H1 (cell line): ENCODE measurements at regions not wholly inside any gene's neighbourhood (a gene's known extent, or its start where the extent isn't known, plus 50 kb on each side); places are given as distances from the start of the nearest gene placed in this dataset.

Source experiments
- CTCF ChIA-PET: fragments of 300-600 bp; sonication (Branson Sonifier 250); formaldehyde crosslinking; loops from one replicate; lab custom pipeline; 2021; ENCODE audit not compliant: partially characterized antibody; lab: Charles Lee
- POLR2A ChIA-PET: fragments of 300-600 bp; sonication (Branson Sonifier 250); formaldehyde crosslinking; loops from one replicate; lab custom pipeline; 2021; ENCODE audit warnings: inconsistent platforms; ENCODE audit not compliant: partially characterized antibody; lab: Charles Lee
- DNase-seq, 2 experiments: peaks; one replicate each; pipeline versions ENCODE4 v3.0.0 to v3.0.0-alpha.2; 2010 to 2022; ENCODE audit warnings: low spot score in 2 of 2, low read depth in 1 of 2, mixed read lengths in 1 of 2
- FAIRE-seq: peaks from 2 replicates; lab custom pipeline; 2011; peaks lifted over from hg19 to GRCh38; lab: Jason Lieb, UNC
- H2AFZ ChIP-seq: 2 replicates; pipeline ENCODE4 v1.8.1; 2012; ENCODE audit warnings: low read length, inconsistent platforms
- H2AK5ac ChIP-seq: 2 replicates; pipeline ENCODE4 v1.6.1; 2013; ENCODE audit warnings: low read depth, low read length
- H2BK120ac ChIP-seq: replicated peaks from 2 replicates; pipeline ENCODE3; 2013; ENCODE audit warnings: low read depth, low read length, inconsistent platforms
- H2BK12ac ChIP-seq: 2 replicates; pipeline ENCODE4 v1.6.1; 2013; ENCODE audit warnings: low read depth, low read length
- H2BK15ac ChIP-seq: 2 replicates; pipeline ENCODE4 v1.6.1; 2013; ENCODE audit warnings: low read length
- H2BK20ac ChIP-seq: 2 replicates; pipeline ENCODE4 v1.6.1; 2013; ENCODE audit warnings: low read length
- H2BK5ac ChIP-seq: 2 replicates; pipeline ENCODE4 v1.6.1; 2013; ENCODE audit warnings: low read depth, low read length
- H3K14ac ChIP-seq: 2 replicates; pipeline ENCODE4 v1.6.1; 2013; ENCODE audit warnings: inconsistent platforms; ENCODE audit not compliant: insufficient read length
- H3K18ac ChIP-seq: 2 replicates; pipeline ENCODE4 v1.6.1; 2013; ENCODE audit warnings: low read length; ENCODE audit errors: extremely low read depth
- H3K23ac ChIP-seq: 2 replicates; pipeline ENCODE4 v1.6.1; 2013; ENCODE audit warnings: inconsistent platforms; ENCODE audit not compliant: insufficient read length
- H3K23me2 ChIP-seq: 2 replicates; pipeline ENCODE4 v1.6.1; 2013; ENCODE audit warnings: low read depth, low read length
- H3K27ac ChIP-seq: 2 replicates; pipeline ENCODE4 v1.6.1; 2011; ENCODE audit warnings: low read depth, low read length, inconsistent platforms
- H3K27me3 ChIP-seq, 4 experiments: replicated peaks in 1 of 4; 1 replicate in 1 of 4; 2 replicates in 3 of 4; pipeline versions ENCODE4 v1.6.1 to v1.8.1; 2011 to 2013; ENCODE audit warnings: low read length in 3 of 4, mild to moderate bottlenecking in 3 of 4, inconsistent platforms in 2 of 4, mixed read lengths in 2 of 4, moderate library complexity in 1 of 4; ENCODE audit not compliant: control insufficient read depth in 3 of 4, insufficient read depth in 3 of 4; ENCODE audit errors: extremely low read depth in 1 of 4
- H3K36me3 ChIP-seq, 4 experiments: 2 replicates each; pipeline versions ENCODE4 v1.6.1 to v1.8.1; 2011 to 2013; ENCODE audit warnings: mild to moderate bottlenecking in 4 of 4, low read length in 3 of 4, moderate library complexity in 2 of 4, control low read depth in 1 of 4, inconsistent platforms in 1 of 4; ENCODE audit not compliant: insufficient read depth in 4 of 4, control insufficient read depth in 2 of 4
- H3K4ac ChIP-seq: replicated peaks from 2 replicates; pipeline ENCODE3; 2013; ENCODE audit warnings: low read length, low read depth, mixed read lengths, inconsistent platforms; ENCODE audit not compliant: insufficient read length
- H3K4me1 ChIP-seq, 4 experiments: replicated peaks in 1 of 4; 1 replicate in 1 of 4; 2 replicates in 3 of 4; pipeline versions ENCODE4 v1.6.1 to v1.8.1; 2011 to 2013; ENCODE audit warnings: low read length in 3 of 4, inconsistent platforms in 2 of 4, mixed read lengths in 1 of 4; ENCODE audit not compliant: insufficient read depth in 4 of 4, control insufficient read depth in 3 of 4
- H3K4me2 ChIP-seq, 2 experiments: 2 replicates each; pipeline versions ENCODE4 v1.6.1 to v1.8.1; 2011 to 2013; ENCODE audit warnings: low read depth in 2 of 2, low read length in 2 of 2, control low read depth in 1 of 2, inconsistent platforms in 1 of 2, mild to moderate bottlenecking in 1 of 2; ENCODE audit not compliant: insufficient read depth in 1 of 2
- H3K4me3 ChIP-seq, 4 experiments: fragments of 200-600, 300-600 bp in 1 of 4; sonication (generic), shearing (Covaris generic), sonication (Bioruptor Twin) in 1 of 4; 2 replicates each; pipeline versions ENCODE4 v1.5.1 to v1.8.1; 2011 to 2016; ENCODE audit warnings: low read length in 4 of 4, low read depth in 3 of 4, control low read depth in 2 of 4, inconsistent platforms in 2 of 4, mild to moderate bottlenecking in 2 of 4, mixed read lengths in 1 of 4, moderate library complexity in 1 of 4; ENCODE audit not compliant: insufficient read depth in 2 of 4; ENCODE audit errors: extremely low read depth in 1 of 4
- H3K56ac ChIP-seq: replicated peaks from 2 replicates; pipeline ENCODE3; 2013; ENCODE audit warnings: low read depth, mild to moderate bottlenecking, mixed read lengths, low read length, inconsistent platforms; ENCODE audit not compliant: insufficient read length
- H3K79me1 ChIP-seq: 2 replicates; pipeline ENCODE4 v1.6.1; 2013; ENCODE audit warnings: low read depth, low read length, control low read depth
- H3K79me2 ChIP-seq, 2 experiments: 2 replicates each; pipeline versions ENCODE4 v1.6.1 to v1.8.1; 2012 to 2013; ENCODE audit warnings: low read length in 2 of 2, mild to moderate bottlenecking in 2 of 2, inconsistent platforms in 1 of 2; ENCODE audit not compliant: insufficient read depth in 2 of 2, control insufficient read depth in 1 of 2
- H3K9ac ChIP-seq, 4 experiments: replicated peaks in 1 of 4; 1 replicate in 1 of 4; 2 replicates in 3 of 4; pipeline versions ENCODE4 v1.6.1 to v1.8.1; 2011 to 2013; ENCODE audit warnings: low read depth in 3 of 4, low read length in 3 of 4, control low read depth in 2 of 4, mild to moderate bottlenecking in 2 of 4, moderate library complexity in 2 of 4, inconsistent platforms in 1 of 4; ENCODE audit errors: extremely low read depth in 1 of 4
- H3K9me3 ChIP-seq, 2 experiments: 2 replicates each; pipeline versions ENCODE4 v1.6.1 to v1.8.1; 2012 to 2013; ENCODE audit warnings: mild to moderate bottlenecking in 2 of 2, moderate library complexity in 2 of 2, control low read depth in 1 of 2, inconsistent platforms in 1 of 2, low read depth in 1 of 2, low read length in 1 of 2, mixed read lengths in 1 of 2; ENCODE audit not compliant: insufficient read depth in 2 of 2
- H4K20me1 ChIP-seq, 2 experiments: replicated peaks in 1 of 2; 2 replicates each; pipeline versions ENCODE3 to v1.8.1; 2011 to 2013; ENCODE audit warnings: inconsistent platforms in 2 of 2, low read length in 2 of 2, mild to moderate bottlenecking in 1 of 2; ENCODE audit not compliant: insufficient read depth in 2 of 2, control insufficient read depth in 1 of 2
- H4K5ac ChIP-seq: 2 replicates; pipeline ENCODE4 v1.6.1; 2013; ENCODE audit warnings: low read length, low read depth, mixed read lengths, inconsistent platforms; ENCODE audit not compliant: insufficient read length
- H4K8ac ChIP-seq: 2 replicates; pipeline ENCODE4 v1.8.0; 2013; ENCODE audit warnings: mild to moderate bottlenecking, moderate library complexity, low read length, inconsistent platforms; ENCODE audit not compliant: insufficient read depth; ENCODE audit errors: extremely low read depth
- H4K91ac ChIP-seq: replicated peaks from 2 replicates; pipeline ENCODE3; 2013; ENCODE audit warnings: low read length, mixed read lengths, inconsistent platforms; ENCODE audit not compliant: insufficient read length
- BRCA1 ChIP-seq: IDR thresholded peaks from 2 replicates; pipeline ENCODE4 v1.6.1; 2012; ENCODE audit warnings: low read depth, low read length, improper control_type of control experiment
- CHD1 ChIP-seq: IDR thresholded peaks from 2 replicates; pipeline ENCODE4 v1.6.1; 2012; ENCODE audit warnings: low read depth, low read length, improper control_type of control experiment
- CTBP2 ChIP-seq: IDR thresholded peaks from 2 replicates; pipeline ENCODE4 v1.7.0; 2011; ENCODE audit warnings: borderline replicate concordance, mild to moderate bottlenecking, moderate library complexity, mixed read lengths, low read length; ENCODE audit not compliant: insufficient read depth, insufficient read length
- EZH2 ChIP-seq: fragments of 200-600 bp; sonication (generic); IDR thresholded peaks from 2 replicates; pipeline ENCODE4 v1.7.1; 2012; ENCODE audit warnings: low read depth, mild to moderate bottlenecking, moderate library complexity, low read length, inconsistent platforms; ENCODE audit not compliant: severe bottlenecking
- HDAC2 ChIP-seq, 2 experiments: fragments of 300-600 bp in 1 of 2; sonication (generic) in 1 of 2; IDR thresholded peaks; 2 replicates each; pipeline ENCODE4 v1.6.1; 2011 to 2012; ENCODE audit warnings: low read depth in 2 of 2, low read length in 2 of 2, mild to moderate bottlenecking in 2 of 2, moderate library complexity in 2 of 2, borderline replicate concordance in 1 of 2, inconsistent platforms in 1 of 2
- RBBP5 ChIP-seq: IDR thresholded peaks from 2 replicates; pipeline ENCODE4 v1.7.1; 2012; ENCODE audit warnings: low read depth, mild to moderate bottlenecking, inconsistent platforms, low read length, moderate library complexity, borderline replicate concordance
- RFX5 ChIP-seq: IDR thresholded peaks from 2 replicates; pipeline ENCODE4 v1.6.1; 2011; ENCODE audit warnings: low read depth, low read length, improper control_type of control experiment, borderline replicate concordance
- SRF ChIP-seq: IDR thresholded peaks from 2 replicates; pipeline ENCODE4 v1.6.1; 2011; ENCODE audit warnings: mild to moderate bottlenecking, low read depth, low read length, moderate library complexity
- WGBS, 2 experiments: shearing (Covaris generic) in 1 of 2; methylation state at CpG; one replicate each; pipeline versions ENCODE4 v1.1.6 to v1.1.7; 2013 to 2015; ENCODE audit warnings: low lambda C conversion rate in 2 of 2, mixed read lengths in 2 of 2, inconsistent platforms in 1 of 2, low coverage in 1 of 2, missing lambda C conversion rate in 1 of 2; ENCODE audit not compliant: insufficient replicate concordance in 2 of 2, insufficient coverage in 1 of 2, insufficient read length in 1 of 2; ENCODE audit errors: extremely low coverage in 1 of 2, missing lambda C conversion rate in 1 of 2; 5-methylcytosine and 5-hydroxymethylcytosine counted together
- TF ChIP-seq, protein P1 (sequence below): IDR thresholded peaks from 2 replicates; pipeline ENCODE4 v1.6.1; 2012; ENCODE audit warnings: low read length, inconsistent platforms

DNA sequence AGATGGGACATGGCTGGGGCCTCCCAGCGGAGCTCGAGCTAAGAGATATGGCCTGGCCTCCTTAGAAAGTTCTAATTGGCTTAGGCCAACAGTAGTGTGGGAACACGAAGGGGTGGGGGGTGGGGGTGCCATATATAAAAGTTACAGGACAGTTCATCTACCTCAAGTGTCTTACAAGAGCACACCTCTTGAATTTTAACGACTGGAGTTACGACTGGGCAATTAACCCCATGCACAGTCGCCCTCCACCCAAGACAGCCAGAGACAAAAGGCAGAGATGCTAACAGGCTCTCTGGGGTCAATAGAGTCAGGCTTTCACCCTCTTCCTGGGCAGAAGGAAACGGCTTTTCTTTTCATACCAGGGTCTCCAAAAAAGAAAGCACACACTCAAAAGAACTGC is 302.2 kb downstream of the BCOR start:
- 85% methylated on average over 7 of the region's 7 CpGs; no CpG with 5 or more reads in 1 of the 2 experiments for WGBS, 2 experiments
- CTCF ChIA-PET: interaction anchor here (0.6 to 1.2 kb wide), 3 partner anchors 12 to 810 kb away, joined by 3 read pairs; no protein-coding TSS in a partner anchor
- Histone ChIP-seq H4K5ac (no peak overlapping the region), H3K23ac (no peak overlapping the region), H2BK20ac (no peak overlapping the region), H3K9me3 (no peaks in the 10 kb centered on the region), H3K4me2 (no peak overlapping the region), H2BK5ac (no peak overlapping the region), H3K4me1 (no peaks in the 10 kb centered on the region), H3K79me1 (no peaks in the 10 kb centered on the region), H4K8ac (no peak overlapping the region; the same call in 1 of the 2 replicates), H3K9ac (no peak overlapping the region), H3K36me3 (no peaks in the 10 kb centered on the region), H2BK120ac (no peak overlapping the region), H2BK15ac (no peak overlapping the region), H3K4me3 (no peak overlapping the region), H2AFZ (no peak overlapping the region), H4K20me1 (no peaks in the 10 kb centered on the region), H2BK12ac (no peak overlapping the region), H3K4ac (no peak overlapping the region), H2AK5ac (no peak overlapping the region), H3K79me2 (no peaks in the 10 kb centered on the region), H3K56ac (no peak overlapping the region), H4K91ac (no peak overlapping the region), H3K18ac (no peak overlapping the region), H3K27me3 (no peaks in the 10 kb centered on the region), H3K27ac (no peak overlapping the region), H3K14ac (no peak overlapping the region), H3K23me2 (no peaks in the 10 kb centered on the region)
- no peak for DNase-seq
- no peak for FAIRE-seq
- POLR2A ChIA-PET: no interaction called here
- TF ChIP-seq BRCA1 (no peak), HDAC2 (IDR thresholded peaks at IDR 0.05; ENCODE audit: borderline replicate concordance in 1 of 2, low read depth in 2 of 2, low read length in 2 of 2) (no peak), SRF (no peak), CTBP2 (no peak), EZH2 (no peak), CHD1 (no peak), RFX5 (no peak), RBBP5 (no peak)
- TF ChIP-seq, protein P1, sequence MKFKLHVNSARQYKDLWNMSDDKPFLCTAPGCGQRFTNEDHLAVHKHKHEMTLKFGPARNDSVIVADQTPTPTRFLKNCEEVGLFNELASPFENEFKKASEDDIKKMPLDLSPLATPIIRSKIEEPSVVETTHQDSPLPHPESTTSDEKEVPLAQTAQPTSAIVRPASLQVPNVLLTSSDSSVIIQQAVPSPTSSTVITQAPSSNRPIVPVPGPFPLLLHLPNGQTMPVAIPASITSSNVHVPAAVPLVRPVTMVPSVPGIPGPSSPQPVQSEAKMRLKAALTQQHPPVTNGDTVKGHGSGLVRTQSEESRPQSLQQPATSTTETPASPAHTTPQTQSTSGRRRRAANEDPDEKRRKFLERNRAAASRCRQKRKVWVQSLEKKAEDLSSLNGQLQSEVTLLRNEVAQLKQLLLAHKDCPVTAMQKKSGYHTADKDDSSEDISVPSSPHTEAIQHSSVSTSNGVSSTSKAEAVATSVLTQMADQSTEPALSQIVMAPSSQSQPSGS: no peak
